SK-N-SH treated with all-trans-retinoic acid at 6 μM for 48 hours (cell line): ENCODE measurements at regions not wholly inside any gene's neighbourhood (a gene's known extent, or its start where the extent isn't known, plus 50 kb on each side); places are given as distances from the start of the nearest gene placed in this dataset.

Experiments used
- ARNTL ChIP-seq: fragments of 450-650 bp; formaldehyde crosslinking; IDR thresholded peaks from 2 replicates; pipeline ENCODE4 v1.5.0; 2020; ENCODE audit warnings: low read depth, mild to moderate bottlenecking, moderate library complexity, borderline replicate concordance
- GLIS3 ChIP-seq: fragments of 250-450 bp; sonication (Bioruptor Pico); IDR thresholded peaks from 2 replicates; pipeline ENCODE4 v1.5.0; 2020; ENCODE audit warnings: mild to moderate bottlenecking, moderate library complexity
- RARB ChIP-seq: fragments of 250-450 bp; sonication (Bioruptor Pico); IDR thresholded peaks from 2 replicates; pipeline ENCODE4 v1.8.0; 2021; ENCODE audit warnings: mild to moderate bottlenecking, moderate library complexity
- TCF4 ChIP-seq: fragments of 250-450 bp; sonication (Bioruptor Pico); IDR thresholded peaks from 2 replicates; pipeline ENCODE4 v1.8.0; 2021; ENCODE audit warnings: mild to moderate bottlenecking, moderate library complexity, borderline replicate concordance
- ZFP3 ChIP-seq: fragments of 250-450 bp; sonication (Bioruptor Pico); IDR thresholded peaks from 2 replicates; pipeline ENCODE4 v1.5.0; 2020; ENCODE audit warnings: mild to moderate bottlenecking, moderate library complexity
- ZFP30 ChIP-seq: fragments of 450-650 bp; formaldehyde crosslinking; IDR thresholded peaks from 2 replicates; pipeline ENCODE4 v1.5.0; 2022; ENCODE audit warnings: mild to moderate bottlenecking, moderate library complexity
- ZNF565 ChIP-seq: fragments of 450-650 bp; formaldehyde crosslinking; conservative IDR thresholded peaks from 2 replicates; pipeline ENCODE4 v1.5.0; 2020; ENCODE audit warnings: low read depth, mild to moderate bottlenecking, moderate library complexity
- ZNF70 ChIP-seq: fragments of 450-650 bp; formaldehyde crosslinking; IDR thresholded peaks from 2 replicates; pipeline ENCODE4 v1.5.0; 2020; ENCODE audit warnings: mild to moderate bottlenecking, moderate library complexity
- TF ChIP-seq, protein P1 (sequence below): fragments of 250-450 bp; sonication (Bioruptor Pico); IDR thresholded peaks from 2 replicates; pipeline ENCODE4 v1.8.0; 2020; ENCODE audit warnings: mild to moderate bottlenecking, moderate library complexity, borderline replicate concordance
- TF ChIP-seq, protein P2 (sequence below): fragments of 250-450 bp; sonication (Bioruptor Pico); IDR thresholded peaks from 2 replicates; pipeline ENCODE4 v1.5.1; 2020; ENCODE audit warnings: low read depth, mild to moderate bottlenecking, moderate library complexity
- TF ChIP-seq, protein P3 (sequence below): fragments of 250-450 bp; sonication (Bioruptor Pico); IDR thresholded peaks from 2 replicates; pipeline ENCODE4 v1.5.1; 2021; ENCODE audit warnings: mild to moderate bottlenecking, moderate library complexity

DNA sequence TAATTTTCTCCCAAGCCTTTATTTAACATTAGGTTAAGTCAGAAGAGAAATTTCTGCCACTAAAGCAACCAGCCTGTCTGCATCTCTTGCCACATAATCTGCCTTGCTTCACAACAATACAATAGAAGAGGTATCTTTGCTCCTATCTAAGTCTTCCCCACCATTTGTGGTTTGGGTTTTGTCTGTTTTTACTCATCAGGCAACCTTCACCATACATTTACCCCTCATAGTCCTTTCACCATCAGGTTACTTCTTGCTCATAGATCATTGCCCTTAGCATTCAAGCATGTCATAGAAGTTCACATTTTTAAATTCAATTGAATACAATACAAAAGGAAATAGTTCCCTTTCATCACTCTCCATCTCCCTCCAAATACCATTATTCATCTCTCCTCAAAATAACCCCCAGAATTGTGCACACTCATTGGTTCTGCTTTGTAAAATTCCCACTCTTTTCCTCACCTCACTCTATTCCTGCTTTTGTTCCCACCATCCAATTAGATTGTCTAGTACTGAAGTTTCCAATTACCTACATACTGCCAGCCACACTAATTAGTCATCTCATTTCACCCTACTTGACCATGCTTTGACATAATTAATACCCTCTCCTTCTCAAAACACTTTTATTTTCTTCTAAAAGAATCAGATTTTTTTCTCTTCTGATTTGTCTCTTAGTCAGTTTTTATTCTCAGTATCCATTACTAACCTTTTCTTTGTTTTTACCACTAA, 1957.0 kb upstream of the AGA start:
- TF ChIP-seq, protein P1, sequence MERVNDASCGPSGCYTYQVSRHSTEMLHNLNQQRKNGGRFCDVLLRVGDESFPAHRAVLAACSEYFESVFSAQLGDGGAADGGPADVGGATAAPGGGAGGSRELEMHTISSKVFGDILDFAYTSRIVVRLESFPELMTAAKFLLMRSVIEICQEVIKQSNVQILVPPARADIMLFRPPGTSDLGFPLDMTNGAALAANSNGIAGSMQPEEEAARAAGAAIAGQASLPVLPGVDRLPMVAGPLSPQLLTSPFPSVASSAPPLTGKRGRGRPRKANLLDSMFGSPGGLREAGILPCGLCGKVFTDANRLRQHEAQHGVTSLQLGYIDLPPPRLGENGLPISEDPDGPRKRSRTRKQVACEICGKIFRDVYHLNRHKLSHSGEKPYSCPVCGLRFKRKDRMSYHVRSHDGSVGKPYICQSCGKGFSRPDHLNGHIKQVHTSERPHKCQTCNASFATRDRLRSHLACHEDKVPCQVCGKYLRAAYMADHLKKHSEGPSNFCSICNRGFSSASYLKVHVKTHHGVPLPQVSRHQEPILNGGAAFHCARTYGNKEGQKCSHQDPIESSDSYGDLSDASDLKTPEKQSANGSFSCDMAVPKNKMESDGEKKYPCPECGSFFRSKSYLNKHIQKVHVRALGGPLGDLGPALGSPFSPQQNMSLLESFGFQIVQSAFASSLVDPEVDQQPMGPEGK (CRISPR knock-in tag): no peak
- TF ChIP-seq ZFP30 (CRISPR knock-in tag): no peak
- TF ChIP-seq RARB (CRISPR knock-in tag): no peak
- TF ChIP-seq, protein P2, sequence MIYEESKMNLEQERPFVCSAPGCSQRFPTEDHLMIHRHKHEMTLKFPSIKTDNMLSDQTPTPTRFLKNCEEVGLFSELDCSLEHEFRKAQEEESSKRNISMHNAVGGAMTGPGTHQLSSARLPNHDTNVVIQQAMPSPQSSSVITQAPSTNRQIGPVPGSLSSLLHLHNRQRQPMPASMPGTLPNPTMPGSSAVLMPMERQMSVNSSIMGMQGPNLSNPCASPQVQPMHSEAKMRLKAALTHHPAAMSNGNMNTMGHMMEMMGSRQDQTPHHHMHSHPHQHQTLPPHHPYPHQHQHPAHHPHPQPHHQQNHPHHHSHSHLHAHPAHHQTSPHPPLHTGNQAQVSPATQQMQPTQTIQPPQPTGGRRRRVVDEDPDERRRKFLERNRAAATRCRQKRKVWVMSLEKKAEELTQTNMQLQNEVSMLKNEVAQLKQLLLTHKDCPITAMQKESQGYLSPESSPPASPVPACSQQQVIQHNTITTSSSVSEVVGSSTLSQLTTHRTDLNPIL: no peak
- TF ChIP-seq ARNTL: no peak
- TF ChIP-seq ZFP3: no peak
- TF ChIP-seq, protein P3, sequence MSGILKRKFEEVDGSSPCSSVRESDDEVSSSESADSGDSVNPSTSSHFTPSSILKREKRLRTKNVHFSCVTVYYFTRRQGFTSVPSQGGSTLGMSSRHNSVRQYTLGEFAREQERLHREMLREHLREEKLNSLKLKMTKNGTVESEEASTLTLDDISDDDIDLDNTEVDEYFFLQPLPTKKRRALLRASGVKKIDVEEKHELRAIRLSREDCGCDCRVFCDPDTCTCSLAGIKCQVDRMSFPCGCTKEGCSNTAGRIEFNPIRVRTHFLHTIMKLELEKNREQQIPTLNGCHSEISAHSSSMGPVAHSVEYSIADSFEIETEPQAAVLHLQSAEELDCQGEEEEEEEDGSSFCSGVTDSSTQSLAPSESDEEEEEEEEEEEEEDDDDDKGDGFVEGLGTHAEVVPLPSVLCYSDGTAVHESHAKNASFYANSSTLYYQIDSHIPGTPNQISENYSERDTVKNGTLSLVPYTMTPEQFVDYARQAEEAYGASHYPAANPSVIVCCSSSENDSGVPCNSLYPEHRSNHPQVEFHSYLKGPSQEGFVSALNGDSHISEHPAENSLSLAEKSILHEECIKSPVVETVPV: no peak
- no peak for TF ChIP-seq ZNF565 (CRISPR knock-in tag)
- no peak for TF ChIP-seq GLIS3 (CRISPR knock-in tag)
- no peak for TF ChIP-seq ZNF70
- TF ChIP-seq TCF4: no peak
